Muscle layer of duodenum (tissue), 2 donors: ENCODE measurements at regions not wholly inside any gene's neighbourhood (a gene's known extent, or its start where the extent isn't known, plus 50 kb on each side); places are given as distances from the start of the nearest gene placed in this dataset.
"Not testable (repeated sequence)": the region's sequence is repeated elsewhere in the genome, so short reads cannot be mapped to it uniquely, and the experiment has no call there.

Source experiments
- H3K27ac ChIP-seq: one replicate; pipeline ENCODE4 v1.7.0; 2013; ENCODE audit warnings: mild to moderate bottlenecking, low read length
- H3K27me3 ChIP-seq: one replicate; pipeline ENCODE4 v1.7.0; 2013; ENCODE audit warnings: low read depth, mild to moderate bottlenecking, control low read depth, low read length
- H3K36me3 ChIP-seq, 2 donors: one replicate each; pipeline ENCODE4 v1.7.0; 2013; ENCODE audit warnings: low read length in 2 of 2, control low read depth in 1 of 2, mild to moderate bottlenecking in 1 of 2; ENCODE audit not compliant: insufficient read depth in 2 of 2, control insufficient read depth in 1 of 2
- H3K4me1 ChIP-seq, 2 donors: one replicate each; pipeline ENCODE4 v1.7.0; 2013; ENCODE audit warnings: low read length in 2 of 2, mild to moderate bottlenecking in 2 of 2, control low read depth in 1 of 2, moderate library complexity in 1 of 2; ENCODE audit not compliant: insufficient read depth in 2 of 2, control insufficient read depth in 1 of 2
- H3K4me3 ChIP-seq, 2 donors: one replicate each; pipeline ENCODE4 v1.7.0; 2013; ENCODE audit warnings: low read length in 2 of 2, low read depth in 1 of 2, mild to moderate bottlenecking in 1 of 2
- H3K9me3 ChIP-seq, 2 donors: one replicate each; pipeline ENCODE4 v1.7.0; 2013; ENCODE audit warnings: low read length in 2 of 2, control low read depth in 1 of 2, mild to moderate bottlenecking in 1 of 2; ENCODE audit not compliant: control insufficient read depth in 1 of 2
- donor health status: healthy.

DNA sequence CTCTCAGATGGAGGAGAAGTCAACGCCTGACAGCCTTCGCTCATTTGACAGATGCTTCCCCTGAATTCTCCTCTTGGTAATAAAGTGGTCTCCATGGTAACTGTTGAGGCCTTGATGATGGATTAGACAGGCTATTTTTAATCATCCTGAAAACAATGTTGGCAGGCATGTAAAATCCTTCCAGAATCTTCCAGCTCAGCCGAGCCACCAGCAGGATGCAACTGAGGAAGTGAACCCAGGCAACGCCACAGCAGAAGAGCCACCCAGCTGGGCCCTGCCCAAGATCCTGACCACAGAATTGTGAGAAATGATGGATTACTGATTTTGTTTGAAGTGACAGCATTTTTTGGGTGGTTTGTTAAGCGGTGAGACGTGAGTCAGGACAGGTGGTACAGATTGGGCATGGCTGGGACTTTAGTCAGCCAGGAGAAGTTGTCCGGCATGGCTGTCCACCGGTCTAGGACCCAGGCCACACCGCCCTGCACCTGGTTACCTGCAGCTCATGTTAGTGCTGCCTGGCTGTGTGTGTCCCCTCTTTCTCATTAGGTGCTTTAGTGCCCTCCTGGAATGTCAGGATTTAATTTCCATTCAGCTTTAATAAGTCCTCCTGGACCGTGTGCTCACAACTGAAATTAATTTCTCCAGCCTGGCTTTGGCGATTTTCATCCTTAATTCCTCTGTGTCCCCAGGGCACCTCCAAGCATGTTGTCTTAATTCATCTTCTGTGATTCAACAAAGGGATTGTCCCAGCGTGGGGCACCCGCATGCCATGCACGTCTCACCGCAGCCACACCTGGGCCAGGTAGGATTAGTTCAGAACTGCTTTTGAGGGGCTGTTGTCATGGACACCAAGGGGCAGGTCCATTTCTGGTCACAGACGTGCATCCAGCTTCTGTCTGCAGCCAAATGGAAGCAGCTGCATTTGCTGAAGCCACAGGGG lies 280.4 kb downstream of the ADGRD1 start:
- H3K27me3 ChIP-seq, H3K4me3 ChIP-seq, H3K27ac ChIP-seq, H3K9me3 ChIP-seq, H3K4me1 ChIP-seq, H3K36me3 ChIP-seq: not testable (repeated sequence)

DNA sequence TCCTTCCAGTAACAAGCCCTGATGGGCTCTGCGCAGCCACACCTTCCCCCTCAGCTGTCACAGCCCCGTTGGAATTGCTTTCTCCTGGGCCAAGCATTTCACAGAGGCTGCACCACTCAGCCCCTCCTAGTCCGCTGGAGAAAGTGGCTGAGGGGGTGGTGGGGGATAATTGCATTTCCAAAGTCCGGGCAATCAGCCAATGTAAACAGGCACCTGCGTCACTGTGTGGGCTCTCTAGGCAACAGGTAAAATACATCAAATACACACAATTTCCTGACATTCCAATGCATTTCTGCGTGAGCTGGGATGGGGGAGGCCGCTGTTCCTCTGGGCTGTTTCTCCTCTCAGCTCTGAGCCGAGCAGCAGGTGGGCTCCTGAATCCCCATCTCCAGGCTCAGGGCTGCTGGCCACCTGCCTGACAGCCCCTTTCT lies 281.1 kb downstream of the ADGRD1 start:
- H3K4me1 ChIP-seq, H3K27ac ChIP-seq, H3K4me3 ChIP-seq, H3K36me3 ChIP-seq, H3K27me3 ChIP-seq, H3K9me3 ChIP-seq: not testable (repeated sequence)

DNA sequence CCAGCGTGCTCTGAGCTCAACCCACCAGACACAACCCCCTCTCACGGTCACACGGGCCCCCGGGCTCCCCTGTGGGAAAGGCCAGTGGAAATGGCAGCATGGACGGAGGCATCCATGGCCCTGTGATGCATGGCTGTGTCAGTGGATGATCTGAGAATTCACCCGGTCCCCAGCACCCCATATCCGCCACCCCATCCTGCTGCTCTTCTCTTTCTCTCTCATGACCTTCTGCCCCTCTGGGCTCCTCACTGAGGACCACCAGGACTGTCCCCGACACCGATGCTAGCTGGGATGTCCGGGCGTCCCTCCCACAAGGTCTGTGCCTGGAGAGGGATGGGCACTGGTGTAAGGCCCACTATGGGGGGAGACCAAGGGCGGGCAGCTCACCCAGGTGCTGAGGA lies 282.2 kb downstream of the ADGRD1 start:
- Histone ChIP-seq H3K27ac (no peak overlapping the region), H3K27me3 (no peaks in the 10 kb centered on the region), H3K4me1 (no peaks in the 10 kb centered on the region), H3K9me3 (no peaks in the 10 kb centered on the region), H3K4me3 (no peak overlapping the region), H3K36me3 (no peaks in the 10 kb centered on the region)

DNA sequence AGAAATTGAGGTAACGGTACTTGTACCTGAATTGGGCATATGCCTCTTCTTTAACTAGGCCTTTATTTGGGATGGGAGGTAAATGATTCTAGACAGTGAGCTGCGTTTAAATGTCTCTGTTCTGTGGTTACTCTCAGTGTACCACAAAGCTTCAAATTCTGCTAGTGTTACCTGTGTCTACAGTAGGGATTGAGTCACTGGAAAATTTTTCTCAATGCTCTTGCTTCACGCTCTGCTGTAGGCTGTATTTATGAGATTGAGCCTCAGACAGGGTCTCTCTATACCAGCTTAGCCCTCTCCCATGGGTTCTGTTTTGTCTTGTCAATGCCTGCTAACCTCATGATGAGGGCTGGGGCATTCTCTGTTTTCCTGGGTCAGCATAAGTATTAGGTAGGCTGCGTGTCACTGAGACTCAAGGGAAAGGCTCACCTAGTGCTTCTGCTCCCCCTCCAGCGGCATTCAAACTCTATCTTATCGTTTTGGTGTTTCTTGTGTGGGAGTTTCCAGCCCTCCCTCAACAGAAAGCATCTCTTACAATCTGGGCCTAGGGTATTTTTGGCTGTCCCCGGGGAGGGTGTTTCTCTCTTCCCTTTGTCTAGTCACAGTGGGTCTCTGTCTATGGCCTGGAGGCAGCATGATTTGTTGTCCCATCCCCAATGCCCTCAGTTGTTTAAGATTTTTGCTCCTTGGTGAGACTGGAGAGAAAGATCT lies 285.8 kb downstream of the ADGRD1 start:
- no peaks in the 10 kb centered on the region for H3K27me3 ChIP-seq
- H3K27ac ChIP-seq: no peak overlapping the region

DNA sequence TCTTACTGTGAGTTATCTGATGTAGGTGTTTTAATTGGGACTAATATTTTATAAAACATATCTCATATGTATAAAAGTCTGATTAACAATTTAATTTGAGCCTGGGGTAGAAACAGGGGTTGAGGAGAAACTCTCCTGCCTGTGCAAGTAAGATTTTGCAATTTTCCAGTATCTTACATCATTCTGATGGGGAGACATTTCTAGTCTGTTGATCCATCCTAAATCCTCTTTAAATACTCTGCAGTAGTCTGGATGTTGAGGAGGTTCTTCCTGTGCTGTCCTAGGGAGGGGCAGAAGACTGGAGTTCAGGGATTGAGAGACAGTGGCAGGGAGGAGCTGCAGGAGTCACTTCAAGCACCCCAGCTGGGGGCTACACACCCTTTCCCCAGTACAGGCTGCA lies 287.8 kb downstream of the ADGRD1 start:
- H3K36me3 ChIP-seq: no peaks in the 10 kb centered on the region
- H3K27ac ChIP-seq: no peak overlapping the region
- no peaks in the 10 kb centered on the region for H3K4me1 ChIP-seq
- H3K27me3 ChIP-seq: no peaks in the 10 kb centered on the region
- no peaks in the 10 kb centered on the region for H3K9me3 ChIP-seq
- no peak overlapping the region for H3K4me3 ChIP-seq

More for the DNA sequence above, 285.8 kb downstream of the ADGRD1 start:
- H3K9me3 ChIP-seq: no peaks in the 10 kb centered on the region
- no peaks in the 10 kb centered on the region for H3K4me1 ChIP-seq
- H3K4me3 ChIP-seq: no peak overlapping the region
- no peaks in the 10 kb centered on the region for H3K36me3 ChIP-seq

DNA sequence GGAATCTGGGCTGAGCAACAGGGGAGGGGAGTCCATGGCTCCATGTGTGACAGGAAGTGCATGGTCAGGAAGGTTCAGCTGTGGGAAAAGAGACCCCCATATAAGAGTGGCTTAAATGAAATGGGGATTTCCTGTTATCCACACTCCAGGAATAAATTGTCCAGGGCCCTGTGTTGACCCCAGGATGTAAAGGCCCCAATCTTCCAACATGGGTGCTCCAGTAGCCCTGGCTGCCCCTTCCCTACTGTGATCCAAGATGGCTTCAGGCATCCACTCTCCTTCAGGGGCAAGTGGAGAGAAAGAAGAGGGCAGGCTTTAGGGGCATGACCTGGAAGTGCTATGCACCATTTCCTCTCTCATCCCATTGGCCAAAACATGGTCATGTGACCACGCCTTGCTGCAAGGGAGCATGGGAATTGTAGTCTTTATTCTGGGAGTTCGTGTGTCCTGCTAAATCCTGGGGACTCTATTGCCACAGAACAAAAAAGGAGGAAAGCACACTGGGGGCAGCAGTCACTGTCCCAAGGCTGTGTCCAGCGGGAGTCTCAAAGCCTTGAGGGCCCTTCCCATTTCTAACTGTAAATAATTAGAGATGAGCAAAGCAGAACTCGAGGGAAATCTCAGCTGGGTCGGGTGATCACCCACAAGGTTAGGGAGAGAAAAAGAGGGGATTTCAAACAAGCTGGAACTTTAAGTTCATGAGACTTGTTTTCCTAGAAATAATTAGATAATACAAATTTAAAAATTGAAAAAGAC lies 289.2 kb downstream of the ADGRD1 start:
- no peaks in the 10 kb centered on the region for H3K27me3 ChIP-seq
- no peak overlapping the region for H3K4me3 ChIP-seq
- H3K9me3 ChIP-seq: no peaks in the 10 kb centered on the region
- H3K4me1 ChIP-seq: no peaks in the 10 kb centered on the region
- H3K27ac ChIP-seq: no peak overlapping the region
- no peaks in the 10 kb centered on the region for H3K36me3 ChIP-seq

DNA sequence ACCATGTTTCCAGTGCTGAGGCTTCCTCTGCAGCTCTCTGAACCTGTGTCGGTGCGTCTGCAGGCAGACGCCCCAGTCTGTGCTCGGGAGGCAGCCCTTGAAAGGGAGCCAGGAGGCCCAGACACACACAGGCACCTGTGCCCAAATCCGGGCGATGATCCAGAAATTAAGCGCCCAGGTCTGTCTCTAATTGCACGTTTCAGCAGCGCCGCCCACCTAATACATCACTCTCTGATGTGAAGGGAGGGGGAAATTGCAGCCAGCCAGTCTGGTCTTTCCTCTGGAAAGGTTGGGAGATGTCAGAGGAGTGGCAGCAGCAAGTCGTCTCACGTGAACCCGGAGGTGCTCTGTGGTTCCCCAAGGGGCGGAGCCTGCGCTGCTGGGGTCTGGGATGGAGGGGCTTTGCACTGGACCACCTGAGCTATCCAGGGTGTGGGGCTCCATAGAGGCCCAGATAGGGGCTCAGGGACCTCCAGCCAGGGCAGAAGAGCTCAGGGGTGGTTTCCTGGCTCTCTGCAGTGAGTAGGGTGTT lies 290.5 kb downstream of the ADGRD1 start:
- H3K9me3 ChIP-seq, H3K27me3 ChIP-seq, H3K4me1 ChIP-seq, H3K36me3 ChIP-seq, H3K27ac ChIP-seq, H3K4me3 ChIP-seq: not testable (repeated sequence)

DNA sequence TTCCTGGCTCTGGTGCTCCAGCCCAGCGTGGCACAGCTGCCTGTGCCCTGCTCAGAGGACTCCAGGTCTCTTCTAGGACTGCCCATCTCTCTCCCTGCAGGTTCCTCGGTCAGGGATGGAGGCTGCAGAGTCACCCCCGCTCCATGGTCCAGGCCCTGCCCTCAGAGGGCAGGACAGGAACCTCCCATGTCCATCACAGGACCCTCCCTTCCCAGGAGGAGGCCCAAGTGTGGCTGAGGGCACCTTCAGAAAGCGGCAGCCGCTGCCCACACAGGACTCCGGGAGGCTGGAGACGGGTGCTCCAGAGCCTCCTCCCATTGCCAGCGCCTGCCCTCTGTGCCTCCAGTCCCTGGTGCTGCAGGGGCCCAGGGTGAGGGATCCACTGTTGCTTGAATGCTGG lies 291.5 kb downstream of the ADGRD1 start:
- not testable (repeated sequence) for H3K36me3 ChIP-seq, H3K4me3 ChIP-seq, H3K9me3 ChIP-seq, H3K27ac ChIP-seq, H3K4me1 ChIP-seq, H3K27me3 ChIP-seq

DNA sequence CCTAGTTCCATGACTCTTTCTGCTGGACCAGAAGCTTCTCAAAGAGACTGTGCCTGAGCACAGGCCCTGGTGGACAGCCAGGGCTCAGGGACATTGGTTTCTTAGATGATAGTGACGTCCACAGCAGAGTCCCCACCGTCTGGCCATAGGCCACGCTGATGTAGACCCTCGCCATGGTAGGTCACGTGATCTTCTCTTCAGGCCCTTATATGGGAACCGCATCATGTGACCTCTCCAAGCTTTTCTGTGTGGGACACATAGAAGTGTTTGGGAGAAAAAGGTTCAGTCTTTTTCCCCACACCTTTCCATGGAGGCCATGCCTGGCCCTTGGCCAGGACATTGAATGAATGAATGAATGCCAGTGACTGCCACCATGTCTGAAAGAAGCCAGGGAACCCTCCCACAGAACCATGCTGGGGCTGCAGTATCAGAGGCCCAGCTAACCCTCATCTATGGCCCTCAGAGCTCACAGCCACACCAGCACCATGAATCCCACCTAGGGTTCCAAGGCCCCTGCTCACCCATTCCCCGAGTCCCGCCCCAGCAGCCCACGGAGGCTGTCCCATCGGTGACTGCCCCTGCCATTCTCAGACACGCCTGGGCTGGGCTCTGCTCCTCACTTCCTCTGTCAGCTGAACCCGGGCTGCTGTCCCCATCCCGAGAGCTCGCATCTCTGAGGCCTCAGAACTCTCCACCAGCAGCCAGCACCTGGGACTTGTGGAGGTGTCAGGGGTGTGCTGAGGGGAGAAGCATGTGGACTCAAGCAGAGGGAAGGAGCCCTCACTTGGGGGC lies 292.1 kb downstream of the ADGRD1 start:
- Histone ChIP-seq H3K4me1 (no peaks in the 10 kb centered on the region), H3K9me3 (no peaks in the 10 kb centered on the region), H3K4me3 (no peak overlapping the region), H3K36me3 (no peaks in the 10 kb centered on the region), H3K27me3 (no peaks in the 10 kb centered on the region), H3K27ac (no peak overlapping the region)

DNA sequence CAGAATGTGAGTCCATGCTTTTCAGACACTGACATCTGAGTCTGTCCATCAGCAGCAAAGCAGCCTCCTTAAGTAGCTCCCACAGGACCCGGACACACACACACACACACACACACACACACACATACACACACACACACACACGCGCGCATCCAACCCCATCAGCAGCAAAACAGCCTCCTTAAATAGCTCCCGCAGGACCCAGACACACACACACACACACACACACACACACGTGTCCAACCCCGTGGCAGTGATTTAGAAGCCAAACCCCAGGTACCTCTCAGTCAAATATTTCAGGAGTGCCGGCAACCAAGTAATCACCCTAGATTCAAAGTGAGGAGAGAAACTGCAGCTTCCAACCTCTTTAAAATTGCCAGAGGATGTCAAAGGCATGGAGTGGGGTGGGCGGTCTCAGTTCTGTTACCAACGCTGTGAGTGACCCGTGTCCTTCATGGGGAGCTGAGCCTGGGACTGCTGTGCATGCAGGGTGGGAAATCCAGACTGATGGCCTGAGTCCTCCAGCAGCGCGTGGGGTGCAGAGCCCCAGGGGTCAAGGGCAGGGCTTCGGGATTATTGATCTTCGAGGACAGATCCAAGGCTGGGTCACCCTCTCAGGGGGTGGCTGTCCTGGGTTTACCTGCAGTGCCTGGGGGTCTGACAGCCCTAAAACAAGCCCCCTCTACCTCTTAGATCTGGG lies 293.5 kb downstream of the ADGRD1 start:
- not testable (repeated sequence) for H3K27me3 ChIP-seq, H3K4me3 ChIP-seq, H3K9me3 ChIP-seq, H3K36me3 ChIP-seq, H3K4me1 ChIP-seq, H3K27ac ChIP-seq
